ENCODE measurements at regions not wholly inside any gene's neighbourhood (a gene's known extent, or its start where the extent isn't known, plus 50 kb on each side); places are given as distances from the start of the nearest gene placed in this dataset.
"Not testable (repeated sequence)": the region's sequence is repeated elsewhere in the genome, so short reads cannot be mapped to it uniquely, and the experiment has no call there.

GRCh38 chr14:48703728-48704467 lies 882.3 kb downstream of the RPS29 start:
- intact Hi-C loops (cut with micrococcal nuclease): no loop called here
- ChIA-PET CTCF (no interaction called here), POLR2A (no interaction called here), RAD21 (ENCODE audit: low non-redundant PET in 1 of 2, low total read pairs in 2 of 2, uncharacterized antibody in 2 of 2, unreplicated experiment in 2 of 2) (no interaction called here)
- Histone ChIP-seq H3K9ac (ENCODE audit: low read length) (no peak overlapping the region), H3K9me3 (ENCODE audit: control insufficient read depth in 1 of 2, insufficient read depth in 1 of 2, low read depth in 1 of 2, low read length in 2 of 2) (no peaks in the 10 kb centered on the region), H3K9me2 (ENCODE audit: insufficient read depth) (no peaks in the 10 kb centered on the region), H3K79me2 (ENCODE audit: insufficient read depth, low read length) (no peaks in the 10 kb centered on the region), H3K4me2 (ENCODE audit: low read length) (no peak overlapping the region), H2AFZ (ENCODE audit: low read depth, low read length, poor library complexity, severe bottlenecking) (no peak overlapping the region), H3K27ac (ENCODE audit: low read depth, low read length) (no peak overlapping the region), H4K20me1 (ENCODE audit: insufficient read depth) (no peaks in the 10 kb centered on the region), H3K4me3 (replicated peaks in 1 of 2; ENCODE audit: low read depth in 1 of 2, low read length in 2 of 2) (no peak overlapping the region), H3K36me3 (ENCODE audit: control insufficient read depth in 1 of 2, insufficient read depth in 2 of 2, low read length in 2 of 2) (no peaks in the 10 kb centered on the region), H3K27me3 (ENCODE audit: insufficient read depth, low read length) (no peaks in the 10 kb centered on the region), H3K4me1 (ENCODE audit: control insufficient read depth in 1 of 2, insufficient read depth in 2 of 2, low read length in 2 of 2) (no peaks in the 10 kb centered on the region)
- DNase-seq (ENCODE audit: low read depth, low spot score) (no peak), ATAC-seq (no peak)
- TF ChIP-seq YY1 (IDR thresholded peaks at IDR 0.05; ENCODE audit: extremely low read depth, insufficient replicate concordance, low read depth, low read length): no peak
- no TSS peak for BruUV-seq (replicated peaks)

GRCh38 chr14:48697362-48697761 lies 888.8 kb downstream of the RPS29 start:
- intact Hi-C loops (cut with micrococcal nuclease); H3K9me3 ChIP-seq (ENCODE audit: control insufficient read depth in 1 of 2, insufficient read depth in 1 of 2, low read depth in 1 of 2, low read length in 2 of 2); H3K27ac ChIP-seq (ENCODE audit: low read depth, low read length); H3K27me3 ChIP-seq (ENCODE audit: insufficient read depth, low read length); H3K79me2 ChIP-seq (ENCODE audit: insufficient read depth, low read length); BruUV-seq (replicated peaks); ATAC-seq; H3K9ac ChIP-seq (ENCODE audit: low read length); CTCF ChIA-PET; H2AFZ ChIP-seq (ENCODE audit: low read depth, low read length, poor library complexity, severe bottlenecking); DNase-seq (ENCODE audit: low read depth, low spot score); RAD21 ChIA-PET (ENCODE audit: low non-redundant PET in 1 of 2, low total read pairs in 2 of 2, uncharacterized antibody in 2 of 2, unreplicated experiment in 2 of 2); H3K4me3 ChIP-seq (replicated peaks in 1 of 2; ENCODE audit: low read depth in 1 of 2, low read length in 2 of 2); H3K4me2 ChIP-seq (ENCODE audit: low read length); H3K4me1 ChIP-seq (ENCODE audit: control insufficient read depth in 1 of 2, insufficient read depth in 2 of 2, low read length in 2 of 2); H4K20me1 ChIP-seq (ENCODE audit: insufficient read depth); POLR2A ChIA-PET; H3K9me2 ChIP-seq (ENCODE audit: insufficient read depth); H3K36me3 ChIP-seq (ENCODE audit: control insufficient read depth in 1 of 2, insufficient read depth in 2 of 2, low read length in 2 of 2): not testable (repeated sequence)

- POLR2A ChIA-PET: no interaction called here
- RAD21 ChIA-PET (ENCODE audit: low non-redundant PET in 1 of 2, low total read pairs in 2 of 2, uncharacterized antibody in 2 of 2, unreplicated experiment in 2 of 2): no interaction called here
- DNase-seq (ENCODE audit: low read depth, low spot score): no peak
- no TSS peak for BruUV-seq (replicated peaks)
- no peak overlapping the region for H3K27ac ChIP-seq (ENCODE audit: low read depth, low read length)
- no peaks in the 10 kb centered on the region for H3K4me1 ChIP-seq (ENCODE audit: control insufficient read depth in 1 of 2, insufficient read depth in 2 of 2, low read length in 2 of 2)
- CTCF ChIA-PET: no interaction called here
- H3K9me3 ChIP-seq (ENCODE audit: control insufficient read depth in 1 of 2, insufficient read depth in 1 of 2, low read depth in 1 of 2, low read length in 2 of 2): peaks cover 0 to 2% of the 10 kb centered on the region in 2 experiments; a peak in 1 of 4 replicates
- ATAC-seq: no peak
- no peak overlapping the region for H2AFZ ChIP-seq (ENCODE audit: low read depth, low read length, poor library complexity, severe bottlenecking)
- H3K79me2 ChIP-seq (ENCODE audit: insufficient read depth, low read length): no peaks in the 10 kb centered on the region
- H3K27me3 ChIP-seq (ENCODE audit: insufficient read depth, low read length): no peaks in the 10 kb centered on the region
- no peaks in the 10 kb centered on the region for H3K36me3 ChIP-seq (ENCODE audit: control insufficient read depth in 1 of 2, insufficient read depth in 2 of 2, low read length in 2 of 2)
- no peak overlapping the region for H3K4me3 ChIP-seq (replicated peaks in 1 of 2; ENCODE audit: low read depth in 1 of 2, low read length in 2 of 2)
- no peaks in the 10 kb centered on the region for H4K20me1 ChIP-seq (ENCODE audit: insufficient read depth)
- no peak overlapping the region for H3K9ac ChIP-seq (ENCODE audit: low read length)
- no peak overlapping the region for H3K4me2 ChIP-seq (ENCODE audit: low read length)
- no peaks in the 10 kb centered on the region for H3K9me2 ChIP-seq (ENCODE audit: insufficient read depth)
- intact Hi-C loops (cut with micrococcal nuclease): no loop called here
- no peak for TF ChIP-seq MAX (IDR thresholded peaks at IDR 0.05)
- TF ChIP-seq ATF3 (IDR thresholded peaks at IDR 0.05): no peak
- TF ChIP-seq ELF1 (IDR thresholded peaks at IDR 0.05; ENCODE audit: borderline replicate concordance, low read depth): no peak
- TF ChIP-seq EZH2phosphoT487 (IDR thresholded peaks at IDR 0.05; ENCODE audit: borderline replicate concordance): no peak
- TF ChIP-seq RAD21 (IDR thresholded peaks at IDR 0.05; ENCODE audit: low read depth): no peak
- no peak for TF ChIP-seq SP1 (IDR thresholded peaks at IDR 0.05; ENCODE audit: low read depth)
- TF ChIP-seq CTCF (IDR thresholded peaks at IDR 0.05 in 2 of 3, conservative IDR thresholded peaks at IDR 0.05 in 1 of 3; ENCODE audit: borderline replicate concordance in 1 of 3, insufficient read depth in 1 of 3, low read depth in 2 of 3, low read length in 2 of 3): no peak
- TF ChIP-seq CBX3 (IDR thresholded peaks at IDR 0.05; ENCODE audit: low read depth): no peak
- no peak for TF ChIP-seq ZFX (IDR thresholded peaks at IDR 0.05)
- TF ChIP-seq EZH2 (IDR thresholded peaks at IDR 0.05): no peak
Measured at GRCh38 chr14:48693793-48694192, 892.4 kb downstream of the RPS29 start.
